H1 (cell line): ENCODE measurements at regions not wholly inside any gene's neighbourhood (a gene's known extent, or its start where the extent isn't known, plus 50 kb on each side); places are given as distances from the start of the nearest gene placed in this dataset.

Experiments used
- CTCF ChIA-PET: fragments of 300-600 bp; sonication (Branson Sonifier 250); formaldehyde crosslinking; loops from one replicate; lab custom pipeline; 2021; ENCODE audit not compliant: partially characterized antibody; lab: Charles Lee
- POLR2A ChIA-PET: fragments of 300-600 bp; sonication (Branson Sonifier 250); formaldehyde crosslinking; loops from one replicate; lab custom pipeline; 2021; ENCODE audit warnings: inconsistent platforms; ENCODE audit not compliant: partially characterized antibody; lab: Charles Lee
- DNase-seq, 2 experiments: peaks; one replicate each; pipeline versions ENCODE4 v3.0.0 to v3.0.0-alpha.2; 2010 to 2022; ENCODE audit warnings: low spot score in 2 of 2, low read depth in 1 of 2, mixed read lengths in 1 of 2
- FAIRE-seq: peaks from 2 replicates; lab custom pipeline; 2011; peaks lifted over from hg19 to GRCh38; lab: Jason Lieb, UNC
- H2AFZ ChIP-seq: 2 replicates; pipeline ENCODE4 v1.8.1; 2012; ENCODE audit warnings: low read length, inconsistent platforms
- H2AK5ac ChIP-seq: 2 replicates; pipeline ENCODE4 v1.6.1; 2013; ENCODE audit warnings: low read depth, low read length
- H2BK120ac ChIP-seq: replicated peaks from 2 replicates; pipeline ENCODE3; 2013; ENCODE audit warnings: low read depth, low read length, inconsistent platforms
- H2BK12ac ChIP-seq: 2 replicates; pipeline ENCODE4 v1.6.1; 2013; ENCODE audit warnings: low read depth, low read length
- H2BK15ac ChIP-seq: 2 replicates; pipeline ENCODE4 v1.6.1; 2013; ENCODE audit warnings: low read length
- H2BK20ac ChIP-seq: 2 replicates; pipeline ENCODE4 v1.6.1; 2013; ENCODE audit warnings: low read length
- H2BK5ac ChIP-seq: 2 replicates; pipeline ENCODE4 v1.6.1; 2013; ENCODE audit warnings: low read depth, low read length
- H3K14ac ChIP-seq: 2 replicates; pipeline ENCODE4 v1.6.1; 2013; ENCODE audit warnings: inconsistent platforms; ENCODE audit not compliant: insufficient read length
- H3K18ac ChIP-seq: 2 replicates; pipeline ENCODE4 v1.6.1; 2013; ENCODE audit warnings: low read length; ENCODE audit errors: extremely low read depth
- H3K23ac ChIP-seq: 2 replicates; pipeline ENCODE4 v1.6.1; 2013; ENCODE audit warnings: inconsistent platforms; ENCODE audit not compliant: insufficient read length
- H3K23me2 ChIP-seq: 2 replicates; pipeline ENCODE4 v1.6.1; 2013; ENCODE audit warnings: low read depth, low read length
- H3K27ac ChIP-seq: 2 replicates; pipeline ENCODE4 v1.6.1; 2011; ENCODE audit warnings: low read depth, low read length, inconsistent platforms
- H3K27me3 ChIP-seq, 4 experiments: replicated peaks in 1 of 4; 1 replicate in 1 of 4; 2 replicates in 3 of 4; pipeline versions ENCODE4 v1.6.1 to v1.8.1; 2011 to 2013; ENCODE audit warnings: low read length in 3 of 4, mild to moderate bottlenecking in 3 of 4, inconsistent platforms in 2 of 4, mixed read lengths in 2 of 4, moderate library complexity in 1 of 4; ENCODE audit not compliant: control insufficient read depth in 3 of 4, insufficient read depth in 3 of 4; ENCODE audit errors: extremely low read depth in 1 of 4
- H3K36me3 ChIP-seq, 4 experiments: 2 replicates each; pipeline versions ENCODE4 v1.6.1 to v1.8.1; 2011 to 2013; ENCODE audit warnings: mild to moderate bottlenecking in 4 of 4, low read length in 3 of 4, moderate library complexity in 2 of 4, control low read depth in 1 of 4, inconsistent platforms in 1 of 4; ENCODE audit not compliant: insufficient read depth in 4 of 4, control insufficient read depth in 2 of 4
- H3K4ac ChIP-seq: replicated peaks from 2 replicates; pipeline ENCODE3; 2013; ENCODE audit warnings: low read length, low read depth, mixed read lengths, inconsistent platforms; ENCODE audit not compliant: insufficient read length
- H3K4me1 ChIP-seq, 4 experiments: replicated peaks in 1 of 4; 1 replicate in 1 of 4; 2 replicates in 3 of 4; pipeline versions ENCODE4 v1.6.1 to v1.8.1; 2011 to 2013; ENCODE audit warnings: low read length in 3 of 4, inconsistent platforms in 2 of 4, mixed read lengths in 1 of 4; ENCODE audit not compliant: insufficient read depth in 4 of 4, control insufficient read depth in 3 of 4
- H3K4me2 ChIP-seq, 2 experiments: 2 replicates each; pipeline versions ENCODE4 v1.6.1 to v1.8.1; 2011 to 2013; ENCODE audit warnings: low read depth in 2 of 2, low read length in 2 of 2, control low read depth in 1 of 2, inconsistent platforms in 1 of 2, mild to moderate bottlenecking in 1 of 2; ENCODE audit not compliant: insufficient read depth in 1 of 2
- H3K4me3 ChIP-seq, 4 experiments: fragments of 200-600, 300-600 bp in 1 of 4; sonication (generic), shearing (Covaris generic), sonication (Bioruptor Twin) in 1 of 4; 2 replicates each; pipeline versions ENCODE4 v1.5.1 to v1.8.1; 2011 to 2016; ENCODE audit warnings: low read length in 4 of 4, low read depth in 3 of 4, control low read depth in 2 of 4, inconsistent platforms in 2 of 4, mild to moderate bottlenecking in 2 of 4, mixed read lengths in 1 of 4, moderate library complexity in 1 of 4; ENCODE audit not compliant: insufficient read depth in 2 of 4; ENCODE audit errors: extremely low read depth in 1 of 4
- H3K56ac ChIP-seq: replicated peaks from 2 replicates; pipeline ENCODE3; 2013; ENCODE audit warnings: low read depth, mild to moderate bottlenecking, mixed read lengths, low read length, inconsistent platforms; ENCODE audit not compliant: insufficient read length
- H3K79me1 ChIP-seq: 2 replicates; pipeline ENCODE4 v1.6.1; 2013; ENCODE audit warnings: low read depth, low read length, control low read depth
- H3K79me2 ChIP-seq, 2 experiments: 2 replicates each; pipeline versions ENCODE4 v1.6.1 to v1.8.1; 2012 to 2013; ENCODE audit warnings: low read length in 2 of 2, mild to moderate bottlenecking in 2 of 2, inconsistent platforms in 1 of 2; ENCODE audit not compliant: insufficient read depth in 2 of 2, control insufficient read depth in 1 of 2
- H3K9ac ChIP-seq, 4 experiments: replicated peaks in 1 of 4; 1 replicate in 1 of 4; 2 replicates in 3 of 4; pipeline versions ENCODE4 v1.6.1 to v1.8.1; 2011 to 2013; ENCODE audit warnings: low read depth in 3 of 4, low read length in 3 of 4, control low read depth in 2 of 4, mild to moderate bottlenecking in 2 of 4, moderate library complexity in 2 of 4, inconsistent platforms in 1 of 4; ENCODE audit errors: extremely low read depth in 1 of 4
- H3K9me3 ChIP-seq, 2 experiments: 2 replicates each; pipeline versions ENCODE4 v1.6.1 to v1.8.1; 2012 to 2013; ENCODE audit warnings: mild to moderate bottlenecking in 2 of 2, moderate library complexity in 2 of 2, control low read depth in 1 of 2, inconsistent platforms in 1 of 2, low read depth in 1 of 2, low read length in 1 of 2, mixed read lengths in 1 of 2; ENCODE audit not compliant: insufficient read depth in 2 of 2
- H4K20me1 ChIP-seq, 2 experiments: replicated peaks in 1 of 2; 2 replicates each; pipeline versions ENCODE3 to v1.8.1; 2011 to 2013; ENCODE audit warnings: inconsistent platforms in 2 of 2, low read length in 2 of 2, mild to moderate bottlenecking in 1 of 2; ENCODE audit not compliant: insufficient read depth in 2 of 2, control insufficient read depth in 1 of 2
- H4K5ac ChIP-seq: 2 replicates; pipeline ENCODE4 v1.6.1; 2013; ENCODE audit warnings: low read length, low read depth, mixed read lengths, inconsistent platforms; ENCODE audit not compliant: insufficient read length
- H4K8ac ChIP-seq: 2 replicates; pipeline ENCODE4 v1.8.0; 2013; ENCODE audit warnings: mild to moderate bottlenecking, moderate library complexity, low read length, inconsistent platforms; ENCODE audit not compliant: insufficient read depth; ENCODE audit errors: extremely low read depth
- H4K91ac ChIP-seq: replicated peaks from 2 replicates; pipeline ENCODE3; 2013; ENCODE audit warnings: low read length, mixed read lengths, inconsistent platforms; ENCODE audit not compliant: insufficient read length
- CHD1 ChIP-seq: IDR thresholded peaks from 2 replicates; pipeline ENCODE4 v1.6.1; 2012; ENCODE audit warnings: low read depth, low read length, improper control_type of control experiment
- KDM4A ChIP-seq: IDR thresholded peaks from one replicate; pipeline ENCODE4 v1.7.1; 2012; ENCODE audit warnings: low read depth, mild to moderate bottlenecking, moderate library complexity, low read length, inconsistent platforms; ENCODE audit not compliant: severe bottlenecking
- RFX5 ChIP-seq: IDR thresholded peaks from 2 replicates; pipeline ENCODE4 v1.6.1; 2011; ENCODE audit warnings: low read depth, low read length, improper control_type of control experiment, borderline replicate concordance
- RNF2 ChIP-seq: fragments of 200-900, 300-1000 bp; sonication (generic); IDR thresholded peaks from 2 replicates; pipeline ENCODE4 v1.7.1; 2016; ENCODE audit warnings: borderline replicate concordance, low read depth, mild to moderate bottlenecking, antibody characterized with exemption, low read length; ENCODE audit not compliant: poor library complexity, severe bottlenecking; ENCODE audit errors: missing control alignments
- RXRA ChIP-seq: IDR thresholded peaks from 2 replicates; pipeline ENCODE4 v1.6.1; 2011; ENCODE audit warnings: low read depth, mild to moderate bottlenecking, low read length, moderate library complexity; ENCODE audit not compliant: insufficient read depth
- TBP ChIP-seq: IDR thresholded peaks from 2 replicates; pipeline ENCODE4 v1.6.1; 2011; ENCODE audit warnings: low read depth, low read length, improper control_type of control experiment
- TCF12 ChIP-seq: IDR thresholded peaks from 2 replicates; pipeline ENCODE4 v1.6.1; 2011; ENCODE audit warnings: low read depth, mild to moderate bottlenecking, low read length
- WGBS, 2 experiments: shearing (Covaris generic) in 1 of 2; methylation state at CpG; one replicate each; pipeline versions ENCODE4 v1.1.6 to v1.1.7; 2013 to 2015; ENCODE audit warnings: low lambda C conversion rate in 2 of 2, mixed read lengths in 2 of 2, inconsistent platforms in 1 of 2, low coverage in 1 of 2, missing lambda C conversion rate in 1 of 2; ENCODE audit not compliant: insufficient replicate concordance in 2 of 2, insufficient coverage in 1 of 2, insufficient read length in 1 of 2; ENCODE audit errors: extremely low coverage in 1 of 2, missing lambda C conversion rate in 1 of 2; 5-methylcytosine and 5-hydroxymethylcytosine counted together
- TF ChIP-seq, protein P1 (sequence below), 3 experiments: IDR thresholded peaks; 1 replicate in 2 of 3; 2 replicates in 1 of 3; pipeline versions ENCODE4 v1.5.1 to v1.6.1; 2011; ENCODE audit warnings: low read length in 3 of 3, mild to moderate bottlenecking in 3 of 3, inconsistent platforms in 2 of 3, low read depth in 1 of 3, moderate library complexity in 1 of 3; ENCODE audit not compliant: insufficient read depth in 1 of 3; ENCODE audit errors: control extremely low read depth in 1 of 3

- CTCF ChIA-PET = no interaction called here
- FAIRE-seq = no peak
- H3K27ac ChIP-seq = no peak overlapping the region
These were observed 80.3 kb upstream of the SLC30A5 start for GRCh38 chr5:69013481-69013880.

More at GRCh38 chr5:69013481-69013880, 80.3 kb upstream of the SLC30A5 start:
- H3K9ac ChIP-seq = no peak overlapping the region
- no peaks in the 10 kb centered on the region for H4K20me1 ChIP-seq
- H3K4me2 ChIP-seq = no peak overlapping the region
- no peak overlapping the region for H2BK15ac ChIP-seq
- no peak overlapping the region for H2BK20ac ChIP-seq
- no peak overlapping the region for H4K91ac ChIP-seq
- no peak overlapping the region for H3K18ac ChIP-seq
- no peak overlapping the region for H2BK120ac ChIP-seq
- no peak overlapping the region for H3K4ac ChIP-seq
- no peaks in the 10 kb centered on the region; the same call in 1 of the 2 replicates for H3K23me2 ChIP-seq
- no peak overlapping the region for H4K5ac ChIP-seq
- TF ChIP-seq RXRA (no peak), RFX5 (no peak), TCF12 (no peak), KDM4A (no peak), RNF2 (no peak), TBP (no peak), CHD1 (no peak)
- TF ChIP-seq, protein P1, sequence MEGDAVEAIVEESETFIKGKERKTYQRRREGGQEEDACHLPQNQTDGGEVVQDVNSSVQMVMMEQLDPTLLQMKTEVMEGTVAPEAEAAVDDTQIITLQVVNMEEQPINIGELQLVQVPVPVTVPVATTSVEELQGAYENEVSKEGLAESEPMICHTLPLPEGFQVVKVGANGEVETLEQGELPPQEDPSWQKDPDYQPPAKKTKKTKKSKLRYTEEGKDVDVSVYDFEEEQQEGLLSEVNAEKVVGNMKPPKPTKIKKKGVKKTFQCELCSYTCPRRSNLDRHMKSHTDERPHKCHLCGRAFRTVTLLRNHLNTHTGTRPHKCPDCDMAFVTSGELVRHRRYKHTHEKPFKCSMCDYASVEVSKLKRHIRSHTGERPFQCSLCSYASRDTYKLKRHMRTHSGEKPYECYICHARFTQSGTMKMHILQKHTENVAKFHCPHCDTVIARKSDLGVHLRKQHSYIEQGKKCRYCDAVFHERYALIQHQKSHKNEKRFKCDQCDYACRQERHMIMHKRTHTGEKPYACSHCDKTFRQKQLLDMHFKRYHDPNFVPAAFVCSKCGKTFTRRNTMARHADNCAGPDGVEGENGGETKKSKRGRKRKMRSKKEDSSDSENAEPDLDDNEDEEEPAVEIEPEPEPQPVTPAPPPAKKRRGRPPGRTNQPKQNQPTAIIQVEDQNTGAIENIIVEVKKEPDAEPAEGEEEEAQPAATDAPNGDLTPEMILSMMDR (IDR thresholded peaks at IDR 0.05; ENCODE audit: control extremely low read depth in 1 of 3, insufficient read depth in 1 of 3, low read depth in 1 of 3, low read length in 3 of 3) = no peak
- no peak overlapping the region for H4K8ac ChIP-seq
- H3K4me1 ChIP-seq = no peaks in the 10 kb centered on the region
- no peaks in the 10 kb centered on the region for H3K9me3 ChIP-seq
- no peak for DNase-seq
- H3K14ac ChIP-seq = no peak overlapping the region
- no peak overlapping the region for H2AFZ ChIP-seq
- H2AK5ac ChIP-seq = no peak overlapping the region
- WGBS, 2 experiments = 89% methylated on average over 2 of the region's 2 CpGs; no CpG with 5 or more reads in 1 of the 2 experiments
- no peak overlapping the region for H3K23ac ChIP-seq
- H3K36me3 ChIP-seq = no peaks in the 10 kb centered on the region
- H3K27me3 ChIP-seq = no peaks in the 10 kb centered on the region
- no peak overlapping the region for H3K56ac ChIP-seq
- no peak overlapping the region for H2BK5ac ChIP-seq
- H2BK12ac ChIP-seq = no peak overlapping the region
- no peaks in the 10 kb centered on the region for H3K79me1 ChIP-seq
- POLR2A ChIA-PET = no interaction called here
- no peaks in the 10 kb centered on the region for H3K79me2 ChIP-seq
- H3K4me3 ChIP-seq = no peak overlapping the region
